ENCODE measurements at regions not wholly inside any gene's neighbourhood (a gene's known extent, or its start where the extent isn't known, plus 50 kb on each side); places are given as distances from the start of the nearest gene placed in this dataset.
"Not testable (repeated sequence)": the region's sequence is repeated elsewhere in the genome, so short reads cannot be mapped to it uniquely, and the experiment has no call there.

DNA sequence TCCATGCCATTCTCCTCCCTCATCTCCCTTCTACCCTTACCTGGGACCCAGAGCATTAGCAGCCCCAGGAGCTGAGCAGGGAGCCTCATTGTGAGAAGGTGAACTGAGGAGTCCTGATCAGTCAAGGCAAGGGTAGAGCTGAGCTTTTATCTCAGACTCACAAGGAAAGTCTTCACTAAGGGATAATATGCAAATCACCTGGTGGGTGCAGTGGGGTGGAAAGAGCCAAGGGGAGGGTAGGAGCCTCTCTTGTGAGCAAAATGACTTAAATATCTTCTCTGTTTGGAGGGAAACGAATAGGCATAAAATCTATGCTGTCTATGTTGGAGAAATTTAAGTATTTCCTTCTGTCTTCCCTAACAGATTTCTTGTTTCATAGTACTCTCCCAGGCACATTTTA, 554.0 kb downstream of the RPIA start:
- intact Hi-C loops (cut with micrococcal nuclease); H3K4me3 Mint-ChIP-seq; H3K27me3 Mint-ChIP-seq; H3K4me1 Mint-ChIP-seq; DNase-seq; H3K36me3 Mint-ChIP-seq (ENCODE audit: low read depth); H3K27ac Mint-ChIP-seq; H3K9me3 Mint-ChIP-seq: not testable (repeated sequence)

- H3K27me3 Mint-ChIP-seq; H3K36me3 Mint-ChIP-seq (ENCODE audit: low read depth); DNase-seq; H3K4me3 Mint-ChIP-seq; H3K4me1 Mint-ChIP-seq; intact Hi-C loops (cut with micrococcal nuclease); H3K9me3 Mint-ChIP-seq; H3K27ac Mint-ChIP-seq: not testable (repeated sequence)
Observed at GRCh38 chr2:89246027-89246426, 554.6 kb downstream of the RPIA start.

GRCh38 chr2:89246620-89247019, 555.1 kb downstream of the RPIA start:
- H3K9me3 Mint-ChIP-seq; H3K4me3 Mint-ChIP-seq; H3K4me1 Mint-ChIP-seq; H3K36me3 Mint-ChIP-seq (ENCODE audit: low read depth); H3K27me3 Mint-ChIP-seq; intact Hi-C loops (cut with micrococcal nuclease); H3K27ac Mint-ChIP-seq; DNase-seq: not testable (repeated sequence)

DNA sequence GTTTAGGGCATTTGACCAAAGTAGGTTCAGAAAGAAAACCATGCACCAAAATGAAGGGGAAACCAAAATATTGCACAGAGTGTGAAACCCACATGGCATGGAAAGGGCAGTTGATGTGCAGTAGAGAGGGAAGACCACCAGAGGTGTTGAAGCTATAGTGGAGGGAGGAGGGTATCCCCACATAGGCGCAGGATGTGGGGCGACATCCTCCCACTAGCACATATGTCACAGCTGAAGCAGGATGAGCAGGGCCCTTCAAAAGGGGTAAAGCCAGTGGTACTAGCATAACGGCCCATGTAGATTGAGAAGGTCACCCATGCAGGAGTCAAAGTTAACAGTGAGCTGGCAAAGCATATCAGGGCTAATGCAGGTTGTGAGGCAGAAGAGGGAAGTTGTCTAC, 563.5 kb downstream of the RPIA start:
- H3K27me3 Mint-ChIP-seq; H3K4me1 Mint-ChIP-seq; intact Hi-C loops (cut with micrococcal nuclease); H3K9me3 Mint-ChIP-seq; H3K27ac Mint-ChIP-seq; H3K4me3 Mint-ChIP-seq; H3K36me3 Mint-ChIP-seq (ENCODE audit: low read depth); DNase-seq: not testable (repeated sequence)

- H3K4me1 Mint-ChIP-seq; H3K36me3 Mint-ChIP-seq (ENCODE audit: low read depth); H3K27me3 Mint-ChIP-seq; H3K4me3 Mint-ChIP-seq; H3K9me3 Mint-ChIP-seq; intact Hi-C loops (cut with micrococcal nuclease); H3K27ac Mint-ChIP-seq: not testable (repeated sequence)
- DNase-seq, result peak; percentile 8
Observed at GRCh38 chr2:89273443-89273842, 582.0 kb downstream of the RPIA start.

DNA sequence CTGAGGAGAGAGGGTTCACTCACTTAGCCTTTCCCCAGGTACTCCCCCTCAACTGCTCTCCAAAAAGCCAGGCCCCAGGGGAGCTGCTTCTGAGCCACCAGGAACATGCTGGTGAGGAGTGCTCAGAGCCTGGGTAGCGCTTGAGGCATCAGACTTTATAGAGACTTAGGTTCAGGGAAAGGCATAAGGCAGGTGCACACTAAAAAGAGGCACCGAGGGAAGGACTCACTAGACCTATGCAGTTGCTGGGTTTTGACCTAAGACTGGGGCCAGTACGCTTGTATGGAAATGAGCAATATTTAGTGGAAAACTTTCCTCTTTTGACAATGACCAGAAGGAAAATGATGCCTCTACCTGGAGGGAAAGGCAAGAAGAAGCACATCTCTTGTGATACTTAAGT, 589.1 kb downstream of the RPIA start:
- intact Hi-C loops (cut with micrococcal nuclease); H3K36me3 Mint-ChIP-seq (ENCODE audit: low read depth); H3K4me1 Mint-ChIP-seq: not testable (repeated sequence)

GRCh38 chr2:89286448-89287080, 595.1 kb downstream of the RPIA start:
- H3K27me3 Mint-ChIP-seq; H3K4me3 Mint-ChIP-seq; DNase-seq; H3K9me3 Mint-ChIP-seq; H3K4me1 Mint-ChIP-seq; intact Hi-C loops (cut with micrococcal nuclease); H3K36me3 Mint-ChIP-seq (ENCODE audit: low read depth); H3K27ac Mint-ChIP-seq: not testable (repeated sequence)

More for the DNA sequence above, 589.1 kb downstream of the RPIA start:
- H3K9me3 Mint-ChIP-seq, H3K4me3 Mint-ChIP-seq, H3K27me3 Mint-ChIP-seq, H3K27ac Mint-ChIP-seq, DNase-seq: not testable (repeated sequence)

GRCh38 chr2:89287084-89287483, 595.6 kb downstream of the RPIA start:
- H3K9me3 Mint-ChIP-seq; intact Hi-C loops (cut with micrococcal nuclease); H3K4me1 Mint-ChIP-seq; H3K36me3 Mint-ChIP-seq (ENCODE audit: low read depth); DNase-seq; H3K27ac Mint-ChIP-seq; H3K27me3 Mint-ChIP-seq; H3K4me3 Mint-ChIP-seq: not testable (repeated sequence)

DNA sequence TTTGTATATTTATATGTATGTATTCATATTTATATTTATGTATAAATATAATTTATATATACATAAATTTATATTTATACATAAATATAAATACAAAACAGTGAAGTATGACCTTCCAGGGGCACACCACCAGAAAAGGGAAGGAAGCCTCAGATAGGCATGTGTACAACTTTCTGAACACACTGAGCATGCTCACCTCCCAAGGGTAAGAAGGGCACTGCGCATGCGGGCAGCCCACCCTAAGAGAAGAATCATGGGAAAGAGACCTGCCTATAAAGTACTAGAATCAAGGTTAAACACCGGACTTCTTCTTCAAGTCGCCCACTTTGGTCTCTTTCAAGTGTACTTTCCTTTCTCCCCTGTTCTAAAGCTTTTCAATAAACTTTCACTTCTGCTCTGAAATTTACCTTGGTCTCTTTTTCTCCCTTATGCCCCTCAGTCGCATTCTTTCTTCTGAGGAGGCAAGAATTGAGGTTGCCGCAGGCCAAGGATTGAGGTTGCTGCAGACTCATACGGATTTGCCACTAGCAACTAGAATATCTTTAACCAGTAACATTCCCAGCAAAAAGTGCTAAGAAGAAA, 600.3 kb downstream of the RPIA start:
- intact Hi-C loops (cut with micrococcal nuclease); DNase-seq: not testable (repeated sequence)

DNA sequence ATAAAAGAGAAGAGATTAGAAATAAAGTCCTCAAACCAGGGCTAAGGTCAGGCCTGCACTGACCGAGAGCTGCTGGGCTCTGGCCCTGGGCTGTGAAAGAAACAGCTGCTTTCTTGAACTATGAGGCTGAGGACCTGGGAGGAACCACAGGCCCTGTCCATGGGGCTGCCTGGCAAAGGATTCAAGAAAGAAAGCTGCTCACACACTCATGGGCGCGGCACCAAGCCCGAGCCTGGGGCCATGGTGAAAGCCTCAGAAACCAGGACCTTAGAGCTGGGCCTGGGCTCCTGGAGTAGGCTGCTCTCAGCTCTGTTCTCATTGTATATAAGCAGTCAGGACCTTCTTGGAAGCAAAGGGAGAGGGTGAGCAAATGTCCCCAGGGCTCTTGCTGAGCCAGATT, 601.9 kb downstream of the RPIA start:
- intact Hi-C loops (cut with micrococcal nuclease); DNase-seq; H3K27me3 Mint-ChIP-seq; H3K36me3 Mint-ChIP-seq (ENCODE audit: low read depth); H3K4me1 Mint-ChIP-seq; H3K27ac Mint-ChIP-seq; H3K4me3 Mint-ChIP-seq; H3K9me3 Mint-ChIP-seq: not testable (repeated sequence)

More for the DNA sequence above, 600.3 kb downstream of the RPIA start:
- not testable (repeated sequence) for H3K27ac Mint-ChIP-seq; H3K4me3 Mint-ChIP-seq; H3K9me3 Mint-ChIP-seq; H3K27me3 Mint-ChIP-seq; H3K4me1 Mint-ChIP-seq; H3K36me3 Mint-ChIP-seq (ENCODE audit: low read depth)

- H3K4me3 Mint-ChIP-seq; H3K27me3 Mint-ChIP-seq; H3K9me3 Mint-ChIP-seq; intact Hi-C loops (cut with micrococcal nuclease); H3K27ac Mint-ChIP-seq; H3K4me1 Mint-ChIP-seq; H3K36me3 Mint-ChIP-seq (ENCODE audit: low read depth); DNase-seq: not testable (repeated sequence)
Observed at GRCh38 chr2:89294335-89294734, 602.9 kb downstream of the RPIA start.

DNA sequence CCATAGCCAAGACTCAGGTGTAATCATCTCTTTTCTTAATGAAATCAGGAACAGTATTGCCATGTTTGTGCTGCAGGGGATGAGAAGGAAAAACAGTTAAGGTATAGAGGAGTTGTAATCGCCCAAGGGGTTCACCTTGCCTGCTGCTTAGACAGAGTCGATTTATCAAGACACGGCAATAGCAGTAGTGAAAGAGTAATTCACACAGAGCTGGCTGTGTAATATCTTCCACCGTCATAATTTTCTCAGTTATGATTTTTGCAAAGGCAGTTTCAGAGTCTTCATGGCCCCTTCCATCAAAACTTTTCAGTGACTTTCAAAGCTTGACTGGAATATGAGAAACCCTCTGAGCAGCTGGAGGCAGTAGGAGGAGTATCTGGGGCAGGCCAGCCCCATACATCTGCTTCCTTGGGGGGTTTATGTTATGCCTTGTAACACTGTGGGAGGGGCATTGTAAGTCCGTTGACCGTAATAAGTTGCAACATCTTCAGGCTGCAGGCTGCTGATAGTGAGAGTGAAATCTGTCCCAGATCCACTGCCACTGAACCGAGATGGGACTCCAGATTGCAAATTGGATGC, 605.4 kb downstream of the RPIA start:
- H3K36me3 Mint-ChIP-seq (ENCODE audit: low read depth); DNase-seq; H3K27me3 Mint-ChIP-seq; H3K4me1 Mint-ChIP-seq; intact Hi-C loops (cut with micrococcal nuclease); H3K9me3 Mint-ChIP-seq; H3K27ac Mint-ChIP-seq; H3K4me3 Mint-ChIP-seq: not testable (repeated sequence)

DNA sequence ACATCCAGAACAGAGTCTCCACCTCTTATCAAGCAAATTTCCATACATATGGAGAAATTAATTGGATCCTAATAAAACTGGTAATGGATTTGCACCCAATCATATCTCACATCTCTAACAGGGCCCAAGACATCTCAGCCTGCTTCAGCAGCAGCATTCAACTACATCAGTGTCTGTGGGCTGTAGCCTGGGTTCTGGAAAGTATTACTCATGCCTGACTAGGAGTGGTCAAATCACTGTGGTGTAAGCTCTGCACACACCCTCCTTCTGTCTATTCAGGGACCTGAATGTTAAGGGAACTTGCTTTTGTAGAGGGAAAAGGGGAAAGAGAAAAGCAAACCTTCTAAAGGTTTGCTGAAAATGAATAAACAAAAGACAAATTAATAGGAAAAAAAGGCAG, 607.7 kb downstream of the RPIA start:
- H3K27me3 Mint-ChIP-seq; H3K4me3 Mint-ChIP-seq; H3K36me3 Mint-ChIP-seq (ENCODE audit: low read depth); intact Hi-C loops (cut with micrococcal nuclease); DNase-seq; H3K27ac Mint-ChIP-seq; H3K9me3 Mint-ChIP-seq; H3K4me1 Mint-ChIP-seq: not testable (repeated sequence)

- DNase-seq; H3K4me1 Mint-ChIP-seq; H3K4me3 Mint-ChIP-seq; H3K27ac Mint-ChIP-seq; H3K27me3 Mint-ChIP-seq; H3K36me3 Mint-ChIP-seq (ENCODE audit: low read depth); H3K9me3 Mint-ChIP-seq; intact Hi-C loops (cut with micrococcal nuclease): not testable (repeated sequence)
Observed at GRCh38 chr2:89305623-89306022, 614.1 kb downstream of the RPIA start.

All from activated CD4-positive, alpha-beta T cell treated with anti-CD3 and anti-CD28 coated beads, Interleukin-2, amount 10 ng/mL, durations not matched to agents 24 days and 14 days (primary cell).